ENCODE measurements at regions not wholly inside any gene's neighbourhood (a gene's known extent, or its start where the extent isn't known, plus 50 kb on each side); places are given as distances from the start of the nearest gene placed in this dataset.

DNA sequence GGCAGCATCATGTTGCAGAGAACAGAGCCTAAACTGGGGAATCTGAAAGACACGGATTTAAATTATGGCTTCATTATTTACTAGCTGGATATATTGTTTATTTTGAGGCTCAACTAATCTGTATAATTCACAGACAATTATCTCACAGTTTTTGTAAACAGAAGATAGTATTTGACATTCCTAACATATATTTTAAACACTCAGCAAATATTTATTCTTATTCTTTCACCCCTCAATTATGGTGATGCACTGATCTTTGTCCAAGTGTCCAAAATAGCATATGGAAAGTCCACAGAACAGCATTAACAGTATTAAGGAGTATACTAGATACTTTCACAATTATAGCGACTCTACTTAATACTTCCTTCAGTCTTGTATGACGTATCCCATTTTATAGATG, 257.0 kb downstream of the ADGRG6 start:
- Mint-ChIP-seq H3K36me3 (ENCODE audit: insufficient read depth, unreplicated experiment) (no peaks in the 10 kb centered on the region), H3K4me1 (ENCODE audit: low read depth, unreplicated experiment) (no peaks in the 10 kb centered on the region), H3K9me3 (ENCODE audit: low read depth, unreplicated experiment) (no peaks in the 10 kb centered on the region), H3K27me3 (ENCODE audit: unreplicated experiment) (no peaks in the 10 kb centered on the region), H3K27ac (ENCODE audit: unreplicated experiment) (no peak overlapping the region), H3K4me3 (ENCODE audit: low read depth, unreplicated experiment) (no peak overlapping the region)
- BruUV-seq (replicated peaks), result no TSS peak
- no peak for DNase-seq
- TF ChIP-seq, protein P1, sequence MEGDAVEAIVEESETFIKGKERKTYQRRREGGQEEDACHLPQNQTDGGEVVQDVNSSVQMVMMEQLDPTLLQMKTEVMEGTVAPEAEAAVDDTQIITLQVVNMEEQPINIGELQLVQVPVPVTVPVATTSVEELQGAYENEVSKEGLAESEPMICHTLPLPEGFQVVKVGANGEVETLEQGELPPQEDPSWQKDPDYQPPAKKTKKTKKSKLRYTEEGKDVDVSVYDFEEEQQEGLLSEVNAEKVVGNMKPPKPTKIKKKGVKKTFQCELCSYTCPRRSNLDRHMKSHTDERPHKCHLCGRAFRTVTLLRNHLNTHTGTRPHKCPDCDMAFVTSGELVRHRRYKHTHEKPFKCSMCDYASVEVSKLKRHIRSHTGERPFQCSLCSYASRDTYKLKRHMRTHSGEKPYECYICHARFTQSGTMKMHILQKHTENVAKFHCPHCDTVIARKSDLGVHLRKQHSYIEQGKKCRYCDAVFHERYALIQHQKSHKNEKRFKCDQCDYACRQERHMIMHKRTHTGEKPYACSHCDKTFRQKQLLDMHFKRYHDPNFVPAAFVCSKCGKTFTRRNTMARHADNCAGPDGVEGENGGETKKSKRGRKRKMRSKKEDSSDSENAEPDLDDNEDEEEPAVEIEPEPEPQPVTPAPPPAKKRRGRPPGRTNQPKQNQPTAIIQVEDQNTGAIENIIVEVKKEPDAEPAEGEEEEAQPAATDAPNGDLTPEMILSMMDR (IDR thresholded peaks at IDR 0.05; ENCODE audit: unreplicated experiment), result no peak
- intact Hi-C loops (cut with micrococcal nuclease; ENCODE audit: unreplicated experiment), result no loop called here
- CTCF ChIA-PET, result no interaction called here

DNA sequence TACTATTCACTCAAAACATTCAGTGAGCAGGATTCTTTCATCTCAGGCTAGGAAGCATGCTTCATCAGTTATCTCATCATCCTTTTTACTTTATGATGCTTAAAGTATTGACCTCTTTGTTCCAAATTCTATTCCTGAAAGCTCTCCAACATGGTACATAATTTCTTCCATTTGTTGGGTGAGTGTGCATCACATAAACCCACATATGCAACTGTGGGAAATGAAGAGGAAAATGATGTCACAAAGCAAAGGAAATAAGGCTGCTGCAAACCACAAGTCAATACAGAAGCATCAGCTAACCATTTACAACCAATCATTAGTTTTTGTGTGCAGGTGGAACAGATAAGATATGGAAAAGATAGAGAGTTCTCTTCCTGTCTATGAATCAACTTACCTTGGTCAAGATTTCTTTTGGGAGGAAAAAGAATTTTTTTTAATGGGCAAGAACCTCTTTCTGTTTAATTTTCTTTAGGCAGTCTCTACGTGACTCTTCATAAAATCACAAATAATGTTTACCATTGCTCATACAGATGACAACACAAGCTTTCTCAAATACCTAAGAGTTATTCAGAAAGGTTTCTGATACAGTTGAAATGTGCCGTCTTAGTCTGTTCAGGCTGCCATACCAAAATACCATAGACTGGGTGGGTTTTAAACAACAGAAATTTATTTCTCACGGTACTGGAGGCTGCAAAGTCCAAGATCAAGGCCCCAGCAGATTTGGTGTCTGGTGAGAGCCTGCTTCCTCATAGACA, 259.9 kb downstream of the ADGRG6 start:
- intact Hi-C loops (cut with micrococcal nuclease; ENCODE audit: unreplicated experiment), result loop anchor here (10.0 kb wide), 3 partner anchors 87 to 863 kb away; no protein-coding TSS in a partner anchor
- H3K27me3 Mint-ChIP-seq (ENCODE audit: unreplicated experiment), result no peaks in the 10 kb centered on the region
- no peak for DNase-seq

DNA sequence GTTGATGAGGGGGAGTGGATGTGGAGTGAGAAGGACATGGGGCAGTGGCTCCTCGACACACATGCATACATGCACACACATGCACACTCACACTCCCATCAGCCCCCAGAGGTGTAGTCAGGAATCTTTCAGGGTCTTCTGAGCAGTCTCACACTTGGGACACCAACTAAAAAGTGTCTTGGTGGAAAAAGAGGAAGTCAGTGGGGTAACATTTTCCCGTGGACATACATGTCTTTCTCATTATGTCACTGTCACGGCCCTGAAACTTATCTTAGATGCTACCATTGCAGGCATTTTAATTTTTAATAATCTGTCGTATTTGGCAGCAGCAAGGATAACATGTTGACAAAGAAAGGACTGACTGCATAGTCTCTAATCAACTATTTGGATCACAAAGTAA, 261.1 kb downstream of the ADGRG6 start:
- TF ChIP-seq, protein P1 (IDR thresholded peaks at IDR 0.05; ENCODE audit: unreplicated experiment), result no peak
- no peak for DNase-seq
- no peaks in the 10 kb centered on the region for H3K9me3 Mint-ChIP-seq (ENCODE audit: low read depth, unreplicated experiment)
- H3K4me3 Mint-ChIP-seq (ENCODE audit: low read depth, unreplicated experiment), result no peak overlapping the region
- intact Hi-C loops (cut with micrococcal nuclease; ENCODE audit: unreplicated experiment), result loop anchor here (10.0 kb wide), 3 partner anchors 88 to 862 kb away; no protein-coding TSS in a partner anchor
- CTCF ChIA-PET, result no interaction called here
- H3K27ac Mint-ChIP-seq (ENCODE audit: unreplicated experiment), result no peak overlapping the region
- no peaks in the 10 kb centered on the region for H3K4me1 Mint-ChIP-seq (ENCODE audit: low read depth, unreplicated experiment)
- no peaks in the 10 kb centered on the region for H3K36me3 Mint-ChIP-seq (ENCODE audit: insufficient read depth, unreplicated experiment)
- no TSS peak for BruUV-seq (replicated peaks)
- no peaks in the 10 kb centered on the region for H3K27me3 Mint-ChIP-seq (ENCODE audit: unreplicated experiment)

More for the DNA sequence above, 259.9 kb downstream of the ADGRG6 start:
- TF ChIP-seq, protein P1 (IDR thresholded peaks at IDR 0.05; ENCODE audit: unreplicated experiment), result no peak
- no peak overlapping the region for H3K4me3 Mint-ChIP-seq (ENCODE audit: low read depth, unreplicated experiment)
- no peaks in the 10 kb centered on the region for H3K4me1 Mint-ChIP-seq (ENCODE audit: low read depth, unreplicated experiment)
- CTCF ChIA-PET, result no interaction called here
- H3K27ac Mint-ChIP-seq (ENCODE audit: unreplicated experiment), result no peak overlapping the region
- no peaks in the 10 kb centered on the region for H3K36me3 Mint-ChIP-seq (ENCODE audit: insufficient read depth, unreplicated experiment)
- BruUV-seq (replicated peaks), result no TSS peak
- no peaks in the 10 kb centered on the region for H3K9me3 Mint-ChIP-seq (ENCODE audit: low read depth, unreplicated experiment)

DNA sequence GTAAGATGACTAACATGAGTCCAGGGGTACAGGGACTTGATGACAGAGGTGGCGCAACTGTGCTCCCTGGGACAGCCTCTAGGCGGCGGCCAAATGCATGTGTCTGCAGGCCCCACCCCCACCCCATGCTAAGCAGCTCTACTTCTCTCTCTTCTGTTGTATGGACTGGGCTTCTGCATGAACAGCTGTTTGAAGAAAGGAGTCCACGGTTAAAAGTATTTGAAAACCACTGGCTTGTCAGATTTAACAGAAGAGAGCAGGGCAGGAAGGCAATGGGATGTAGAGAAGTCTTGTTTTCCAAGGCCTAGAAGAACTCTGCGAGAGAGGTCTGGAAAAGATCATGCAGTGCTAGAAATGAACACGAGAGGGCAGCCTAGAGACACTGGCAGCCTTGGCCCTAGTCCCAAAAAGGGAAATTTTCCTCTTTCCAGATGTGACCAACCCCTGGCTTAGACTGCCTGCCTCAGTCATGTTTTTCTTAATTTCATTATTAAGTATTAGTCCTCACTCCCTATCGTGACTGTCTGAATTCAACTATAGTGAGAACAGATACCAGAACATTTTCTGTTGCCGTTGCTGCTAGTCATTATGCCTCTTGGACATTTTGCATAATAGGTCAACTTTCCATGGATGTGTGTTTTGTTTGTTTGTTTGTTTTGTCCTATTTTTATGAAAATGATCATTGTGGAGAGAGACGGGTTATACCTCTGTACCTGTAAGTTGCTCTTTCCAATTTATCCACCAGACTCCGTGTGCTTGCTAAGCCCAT, 265.0 kb downstream of the ADGRG6 start:
- Mint-ChIP-seq H3K36me3 (ENCODE audit: insufficient read depth, unreplicated experiment) (no peaks in the 10 kb centered on the region), H3K4me1 (ENCODE audit: low read depth, unreplicated experiment) (peaks cover 19% of the 10 kb centered on the region), H3K27me3 (ENCODE audit: unreplicated experiment) (no peaks in the 10 kb centered on the region), H3K9me3 (ENCODE audit: low read depth, unreplicated experiment) (no peaks in the 10 kb centered on the region), H3K4me3 (ENCODE audit: low read depth, unreplicated experiment) (no peak overlapping the region), H3K27ac (ENCODE audit: unreplicated experiment) (no peak overlapping the region)
- TF ChIP-seq, protein P1 (IDR thresholded peaks at IDR 0.05; ENCODE audit: unreplicated experiment), result peak; percentile 66
- peak; percentile 68 for DNase-seq
- CTCF ChIA-PET, result interaction anchor here (0.6 kb wide), 1 partner anchor 95 kb away, joined by 5 read pairs; no protein-coding TSS in a partner anchor
- no TSS peak for BruUV-seq (replicated peaks)
- intact Hi-C loops (cut with micrococcal nuclease; ENCODE audit: unreplicated experiment), result loop anchor here (10.0 kb wide), 3 partner anchors 92 to 858 kb away; no protein-coding TSS in a partner anchor

Data from Calu3 (cell line).